ENCODE measurements at regions not wholly inside any gene's neighbourhood (a gene's known extent, or its start where the extent isn't known, plus 50 kb on each side); places are given as distances from the start of the nearest gene placed in this dataset.
A peak's percentile ranks its signal among the peaks of the same experiment; 100 is the strongest.

GRCh38 chr6:26269531-26270485 lies 95.2 kb upstream of the BTN3A2 start:
- Histone ChIP-seq H3K79me2 (ENCODE audit: control insufficient read depth, low read length) (no peaks in the 10 kb centered on the region), H3K9me2 (replicated peaks; ENCODE audit: control insufficient read depth, low read length) (no peaks in the 10 kb centered on the region), H3K36me3 (ENCODE audit: control insufficient read depth, low read length) (peaks cover 21% of the 10 kb centered on the region), H3F3A (ENCODE audit: control insufficient read depth, insufficient read depth) (peaks cover 46% of the 10 kb centered on the region), H3K27me3 (ENCODE audit: control insufficient read depth, low read length) (no peaks in the 10 kb centered on the region), H4K20me1 (ENCODE audit: control insufficient read depth, insufficient read depth, low read depth, low read length) (no peaks in the 10 kb centered on the region), H3K4me3 (ENCODE audit: low read length) (peak overlapping the region; percentile 80), H3K27ac (ENCODE audit: low read depth, low read length) (peak overlapping the region; percentile 93), H3K4me2 (ENCODE audit: low read length) (peak overlapping the region; percentile 95), H3K9me3 (ENCODE audit: control insufficient read depth, insufficient read depth, low read length) (no peaks in the 10 kb centered on the region), H3K4me1 (ENCODE audit: control insufficient read depth, low read length) (peaks cover 45% of the 10 kb centered on the region)
- TF ChIP-seq CTCF (IDR thresholded peaks at IDR 0.05; ENCODE audit: low read depth, low read length, poor library complexity, severe bottlenecking) (no peak), EZH2phosphoT487 (IDR thresholded peaks at IDR 0.05; ENCODE audit: borderline replicate concordance, low read length) (no peak)

GRCh38 chr6:26270486-26270861 lies 94.5 kb upstream of the BTN3A2 start:
- H4K20me1 ChIP-seq (ENCODE audit: control insufficient read depth, insufficient read depth, low read depth, low read length), result no peaks in the 10 kb centered on the region
- H3K9me2 ChIP-seq (replicated peaks; ENCODE audit: control insufficient read depth, low read length), result no peaks in the 10 kb centered on the region
- peak overlapping the region; percentile 95 for H3K4me2 ChIP-seq (ENCODE audit: low read length)
- H3K27me3 ChIP-seq (ENCODE audit: control insufficient read depth, low read length), result no peaks in the 10 kb centered on the region
- peaks cover 21% of the 10 kb centered on the region for H3K36me3 ChIP-seq (ENCODE audit: control insufficient read depth, low read length)
- peak; percentile 42 for TF ChIP-seq CTCF (IDR thresholded peaks at IDR 0.05; ENCODE audit: low read depth, low read length, poor library complexity, severe bottlenecking)
- no peak for TF ChIP-seq EZH2phosphoT487 (IDR thresholded peaks at IDR 0.05; ENCODE audit: borderline replicate concordance, low read length)
- H3K4me3 ChIP-seq (ENCODE audit: low read length), result peak overlapping the region; percentile 80
- H3K79me2 ChIP-seq (ENCODE audit: control insufficient read depth, low read length), result no peaks in the 10 kb centered on the region
- H3K4me1 ChIP-seq (ENCODE audit: control insufficient read depth, low read length), result peaks cover 50% of the 10 kb centered on the region
- no peaks in the 10 kb centered on the region for H3K9me3 ChIP-seq (ENCODE audit: control insufficient read depth, insufficient read depth, low read length)
- H3F3A ChIP-seq (ENCODE audit: control insufficient read depth, insufficient read depth), result peaks cover 46% of the 10 kb centered on the region
- H3K27ac ChIP-seq (ENCODE audit: low read depth, low read length), result peak overlapping the region; percentile 93

GRCh38 chr6:26270903-26271667 lies 93.9 kb upstream of the BTN3A2 start:
- TF ChIP-seq CTCF (IDR thresholded peaks at IDR 0.05; ENCODE audit: low read depth, low read length, poor library complexity, severe bottlenecking), result no peak
- no peak for TF ChIP-seq EZH2phosphoT487 (IDR thresholded peaks at IDR 0.05; ENCODE audit: borderline replicate concordance, low read length)
- Histone ChIP-seq H3K9me3 (ENCODE audit: control insufficient read depth, insufficient read depth, low read length) (no peaks in the 10 kb centered on the region), H3K4me2 (ENCODE audit: low read length) (peak overlapping the region; percentile 95), H3K36me3 (ENCODE audit: control insufficient read depth, low read length) (peaks cover 21% of the 10 kb centered on the region), H3K27me3 (ENCODE audit: control insufficient read depth, low read length) (no peaks in the 10 kb centered on the region), H3K4me3 (ENCODE audit: low read length) (peak overlapping the region; percentile 80), H3K4me1 (ENCODE audit: control insufficient read depth, low read length) (peaks cover 52% of the 10 kb centered on the region), H3F3A (ENCODE audit: control insufficient read depth, insufficient read depth) (peaks cover 46% of the 10 kb centered on the region), H3K27ac (ENCODE audit: low read depth, low read length) (peak overlapping the region; percentile 93), H3K79me2 (ENCODE audit: control insufficient read depth, low read length) (no peaks in the 10 kb centered on the region), H3K9me2 (replicated peaks; ENCODE audit: control insufficient read depth, low read length) (no peaks in the 10 kb centered on the region), H4K20me1 (ENCODE audit: control insufficient read depth, insufficient read depth, low read depth, low read length) (no peaks in the 10 kb centered on the region)
